ENCODE measurements at regions not wholly inside any gene's neighbourhood (a gene's known extent, or its start where the extent isn't known, plus 50 kb on each side); places are given as distances from the start of the nearest gene placed in this dataset.

DNA sequence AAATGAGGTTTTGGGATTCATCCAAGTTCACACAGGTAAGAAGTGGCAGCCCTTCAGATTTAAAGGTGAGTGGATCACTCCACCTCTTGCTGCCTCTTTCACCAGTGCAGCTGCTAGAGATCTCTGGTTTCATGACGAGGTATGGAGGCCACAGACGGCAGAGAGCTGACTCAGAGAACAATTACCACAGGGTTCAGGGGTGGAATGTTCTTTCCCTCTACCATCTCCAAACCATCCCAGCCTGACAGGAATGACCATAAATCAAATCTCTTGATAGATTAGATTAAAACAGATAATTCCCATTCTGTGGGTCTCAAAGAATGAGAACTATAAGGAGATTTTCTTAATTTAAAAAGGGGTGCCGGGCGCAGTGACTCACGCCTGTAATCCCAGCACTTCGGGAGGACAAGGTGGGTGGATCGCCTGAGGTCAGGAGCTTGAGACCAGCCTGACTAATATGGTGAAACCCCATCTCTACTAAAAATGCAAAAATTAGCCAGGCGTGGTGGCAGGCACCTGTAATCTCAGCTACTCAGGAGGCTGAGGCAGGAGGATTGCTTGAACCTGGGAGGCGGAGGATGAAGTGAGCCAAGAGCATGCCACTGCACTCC lies 174.2 kb upstream of the ATP11B start:
- no peaks in the 10 kb centered on the region for H3K36me3 ChIP-seq (ENCODE audit: control insufficient read depth in 4 of 4, insufficient read depth in 3 of 4, low read depth in 1 of 4, low read length in 3 of 4)
- no peak overlapping the region for H3K4me3 ChIP-seq (ENCODE audit: low read depth in 1 of 3, low read length in 3 of 3)
- 95% methylated on average over 9 of the region's 9 CpGs for WGBS

DNA sequence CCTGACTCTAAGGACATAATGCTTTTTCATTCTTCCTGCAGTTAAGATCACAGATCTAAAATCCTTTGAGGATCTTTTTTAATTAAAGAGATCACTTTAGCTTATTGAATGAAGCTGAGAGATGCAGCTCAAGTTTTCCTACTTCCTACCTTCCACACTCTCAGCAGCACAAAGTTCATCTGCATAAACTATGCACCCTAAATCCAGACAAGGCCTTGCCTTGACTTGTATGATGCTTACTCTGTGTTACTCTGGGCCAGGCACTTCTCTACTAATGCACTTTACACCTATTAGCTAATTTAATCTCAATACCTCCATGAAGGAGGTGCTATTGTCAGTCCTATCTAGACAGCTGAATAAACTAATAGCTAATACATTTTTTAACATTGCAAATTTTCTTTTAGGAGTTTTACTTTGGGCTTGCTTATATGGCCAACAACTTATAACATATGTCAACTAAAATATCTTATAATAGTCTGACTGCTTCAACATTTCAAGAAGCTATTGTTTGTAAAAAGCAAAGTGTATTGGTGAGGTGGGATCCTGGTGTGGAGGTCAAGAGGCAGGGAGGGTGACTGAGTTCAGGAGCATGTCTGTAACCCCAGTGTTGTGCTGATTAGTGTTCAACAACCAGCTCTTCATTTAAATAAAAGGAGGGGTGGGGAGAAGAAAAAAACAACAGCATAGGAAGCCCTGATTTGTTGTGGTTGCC lies 172.4 kb upstream of the ATP11B start:
- H3K27me3 ChIP-seq (ENCODE audit: control insufficient read depth in 4 of 4, insufficient read depth in 4 of 4, low read length in 3 of 4), result no peaks in the 10 kb centered on the region
- H3K27ac ChIP-seq (ENCODE audit: low read depth in 1 of 2, low read length in 2 of 2), result no peak overlapping the region
- no peak for TF ChIP-seq JUND (IDR thresholded peaks at IDR 0.05)
- TF ChIP-seq, protein P1, sequence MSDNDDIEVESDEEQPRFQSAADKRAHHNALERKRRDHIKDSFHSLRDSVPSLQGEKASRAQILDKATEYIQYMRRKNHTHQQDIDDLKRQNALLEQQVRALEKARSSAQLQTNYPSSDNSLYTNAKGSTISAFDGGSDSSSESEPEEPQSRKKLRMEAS (IDR thresholded peaks at IDR 0.05), result no peak
- TF ChIP-seq TAF1 (conservative IDR thresholded peaks at IDR 0.05), result no peak
- TF ChIP-seq, protein P2, sequence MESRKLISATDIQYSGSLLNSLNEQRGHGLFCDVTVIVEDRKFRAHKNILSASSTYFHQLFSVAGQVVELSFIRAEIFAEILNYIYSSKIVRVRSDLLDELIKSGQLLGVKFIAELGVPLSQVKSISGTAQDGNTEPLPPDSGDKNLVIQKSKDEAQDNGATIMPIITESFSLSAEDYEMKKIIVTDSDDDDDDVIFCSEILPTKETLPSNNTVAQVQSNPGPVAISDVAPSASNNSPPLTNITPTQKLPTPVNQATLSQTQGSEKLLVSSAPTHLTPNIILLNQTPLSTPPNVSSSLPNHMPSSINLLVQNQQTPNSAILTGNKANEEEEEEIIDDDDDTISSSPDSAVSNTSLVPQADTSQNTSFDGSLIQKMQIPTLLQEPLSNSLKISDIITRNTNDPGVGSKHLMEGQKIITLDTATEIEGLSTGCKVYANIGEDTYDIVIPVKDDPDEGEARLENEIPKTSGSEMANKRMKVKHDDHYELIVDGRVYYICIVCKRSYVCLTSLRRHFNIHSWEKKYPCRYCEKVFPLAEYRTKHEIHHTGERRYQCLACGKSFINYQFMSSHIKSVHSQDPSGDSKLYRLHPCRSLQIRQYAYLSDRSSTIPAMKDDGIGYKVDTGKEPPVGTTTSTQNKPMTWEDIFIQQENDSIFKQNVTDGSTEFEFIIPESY (IDR thresholded peaks at IDR 0.05), result no peak
- no peak for TF ChIP-seq EGR1 (IDR thresholded peaks at IDR 0.05; ENCODE audit: low read depth in 2 of 2)
- TF ChIP-seq, protein P3, sequence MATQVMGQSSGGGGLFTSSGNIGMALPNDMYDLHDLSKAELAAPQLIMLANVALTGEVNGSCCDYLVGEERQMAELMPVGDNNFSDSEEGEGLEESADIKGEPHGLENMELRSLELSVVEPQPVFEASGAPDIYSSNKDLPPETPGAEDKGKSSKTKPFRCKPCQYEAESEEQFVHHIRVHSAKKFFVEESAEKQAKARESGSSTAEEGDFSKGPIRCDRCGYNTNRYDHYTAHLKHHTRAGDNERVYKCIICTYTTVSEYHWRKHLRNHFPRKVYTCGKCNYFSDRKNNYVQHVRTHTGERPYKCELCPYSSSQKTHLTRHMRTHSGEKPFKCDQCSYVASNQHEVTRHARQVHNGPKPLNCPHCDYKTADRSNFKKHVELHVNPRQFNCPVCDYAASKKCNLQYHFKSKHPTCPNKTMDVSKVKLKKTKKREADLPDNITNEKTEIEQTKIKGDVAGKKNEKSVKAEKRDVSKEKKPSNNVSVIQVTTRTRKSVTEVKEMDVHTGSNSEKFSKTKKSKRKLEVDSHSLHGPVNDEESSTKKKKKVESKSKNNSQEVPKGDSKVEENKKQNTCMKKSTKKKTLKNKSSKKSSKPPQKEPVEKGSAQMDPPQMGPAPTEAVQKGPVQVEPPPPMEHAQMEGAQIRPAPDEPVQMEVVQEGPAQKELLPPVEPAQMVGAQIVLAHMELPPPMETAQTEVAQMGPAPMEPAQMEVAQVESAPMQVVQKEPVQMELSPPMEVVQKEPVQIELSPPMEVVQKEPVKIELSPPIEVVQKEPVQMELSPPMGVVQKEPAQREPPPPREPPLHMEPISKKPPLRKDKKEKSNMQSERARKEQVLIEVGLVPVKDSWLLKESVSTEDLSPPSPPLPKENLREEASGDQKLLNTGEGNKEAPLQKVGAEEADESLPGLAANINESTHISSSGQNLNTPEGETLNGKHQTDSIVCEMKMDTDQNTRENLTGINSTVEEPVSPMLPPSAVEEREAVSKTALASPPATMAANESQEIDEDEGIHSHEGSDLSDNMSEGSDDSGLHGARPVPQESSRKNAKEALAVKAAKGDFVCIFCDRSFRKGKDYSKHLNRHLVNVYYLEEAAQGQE (IDR thresholded peaks at IDR 0.05), result no peak
- TF ChIP-seq, protein P4, sequence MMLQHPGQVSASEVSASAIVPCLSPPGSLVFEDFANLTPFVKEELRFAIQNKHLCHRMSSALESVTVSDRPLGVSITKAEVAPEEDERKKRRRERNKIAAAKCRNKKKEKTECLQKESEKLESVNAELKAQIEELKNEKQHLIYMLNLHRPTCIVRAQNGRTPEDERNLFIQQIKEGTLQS (IDR thresholded peaks at IDR 0.05), result no peak
- TF ChIP-seq FOXA1 (IDR thresholded peaks at IDR 0.05), result no peak
- TF ChIP-seq, protein P5, sequence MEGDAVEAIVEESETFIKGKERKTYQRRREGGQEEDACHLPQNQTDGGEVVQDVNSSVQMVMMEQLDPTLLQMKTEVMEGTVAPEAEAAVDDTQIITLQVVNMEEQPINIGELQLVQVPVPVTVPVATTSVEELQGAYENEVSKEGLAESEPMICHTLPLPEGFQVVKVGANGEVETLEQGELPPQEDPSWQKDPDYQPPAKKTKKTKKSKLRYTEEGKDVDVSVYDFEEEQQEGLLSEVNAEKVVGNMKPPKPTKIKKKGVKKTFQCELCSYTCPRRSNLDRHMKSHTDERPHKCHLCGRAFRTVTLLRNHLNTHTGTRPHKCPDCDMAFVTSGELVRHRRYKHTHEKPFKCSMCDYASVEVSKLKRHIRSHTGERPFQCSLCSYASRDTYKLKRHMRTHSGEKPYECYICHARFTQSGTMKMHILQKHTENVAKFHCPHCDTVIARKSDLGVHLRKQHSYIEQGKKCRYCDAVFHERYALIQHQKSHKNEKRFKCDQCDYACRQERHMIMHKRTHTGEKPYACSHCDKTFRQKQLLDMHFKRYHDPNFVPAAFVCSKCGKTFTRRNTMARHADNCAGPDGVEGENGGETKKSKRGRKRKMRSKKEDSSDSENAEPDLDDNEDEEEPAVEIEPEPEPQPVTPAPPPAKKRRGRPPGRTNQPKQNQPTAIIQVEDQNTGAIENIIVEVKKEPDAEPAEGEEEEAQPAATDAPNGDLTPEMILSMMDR (IDR thresholded peaks at IDR 0.05; ENCODE audit: low read depth, low read length, missing input control), result no peak
- no peak for TF ChIP-seq HNF4A (conservative IDR thresholded peaks at IDR 0.05)
- no peak for TF ChIP-seq FOXA2 (IDR thresholded peaks at IDR 0.05)
- no peaks in the 10 kb centered on the region for H3K36me3 ChIP-seq (ENCODE audit: control insufficient read depth in 4 of 4, insufficient read depth in 3 of 4, low read depth in 1 of 4, low read length in 3 of 4)
- H3K9ac ChIP-seq (ENCODE audit: low read depth in 1 of 2, low read length in 2 of 2), result no peak overlapping the region
- peaks cover 0 to 3% (median 0%) of the 10 kb centered on the region in 4 donors for H3K9me3 ChIP-seq (ENCODE audit: control insufficient read depth in 4 of 4, low read length in 3 of 4)
- no peak for DNase-seq (ENCODE audit: low spot score)
- no peak overlapping the region for H3K4me3 ChIP-seq (ENCODE audit: low read depth in 1 of 3, low read length in 3 of 3)
- peaks cover 0 to 6% (median 0%) of the 10 kb centered on the region in 4 donors for H3K4me1 ChIP-seq (ENCODE audit: control insufficient read depth in 4 of 4, insufficient read depth in 4 of 4, low read length in 3 of 4)

More for the DNA sequence above, 174.2 kb upstream of the ATP11B start:
- peaks cover 0 to 6% (median 0%) of the 10 kb centered on the region in 4 donors for H3K4me1 ChIP-seq (ENCODE audit: control insufficient read depth in 4 of 4, insufficient read depth in 4 of 4, low read length in 3 of 4)
- H3K27ac ChIP-seq (ENCODE audit: low read depth in 1 of 2, low read length in 2 of 2), result no peak overlapping the region
- DNase-seq (ENCODE audit: low spot score), result no peak
- H3K27me3 ChIP-seq (ENCODE audit: control insufficient read depth in 4 of 4, insufficient read depth in 4 of 4, low read length in 3 of 4), result no peaks in the 10 kb centered on the region
- TF ChIP-seq NR2F2 (IDR thresholded peaks at IDR 0.05), result no peak
- TF ChIP-seq RAD21 (IDR thresholded peaks at IDR 0.05), result no peak
- no peak for TF ChIP-seq HNF4A (conservative IDR thresholded peaks at IDR 0.05)
- no peak for TF ChIP-seq TAF1 (conservative IDR thresholded peaks at IDR 0.05)
- H3K9ac ChIP-seq (ENCODE audit: low read depth in 1 of 2, low read length in 2 of 2), result no peak overlapping the region
- H3K9me3 ChIP-seq (ENCODE audit: control insufficient read depth in 4 of 4, low read length in 3 of 4), result no peaks in the 10 kb centered on the region
